Activated CD4-positive, alpha-beta T cell treated with anti-CD3 and anti-CD28 coated beads, Interleukin-2, amount 10 ng/mL, durations not matched to agents 7 days and 5 days (primary cell): ENCODE measurements at regions not wholly inside any gene's neighbourhood (a gene's known extent, or its start where the extent isn't known, plus 50 kb on each side); places are given as distances from the start of the nearest gene placed in this dataset.
A peak's percentile ranks its signal among the peaks of the same experiment; 100 is the strongest.

ENCODE experiments used
- CTCF ChIA-PET: fragments of 350-600 bp; sonication (Branson Sonifier 250); formaldehyde crosslinking; loops from one replicate; lab custom pipeline; 2021; ENCODE audit warnings: antibody characterized with exemption; lab: Charles Lee
- POLR2A ChIA-PET: fragments of 350-600 bp; sonication (Branson Sonifier 250); formaldehyde crosslinking; loops from one replicate; lab custom pipeline; 2021; ENCODE audit warnings: antibody characterized with exemption; lab: Charles Lee
- DNase-seq: peaks from one replicate; pipeline ENCODE4 v3.0.0-alpha.2; 2020
- H3K27ac Mint-ChIP-seq: one replicate; pipeline ENCODE4 v1.8.0; 2021; ENCODE audit warnings: mild to moderate bottlenecking, moderate library complexity, mixed read lengths
- H3K27me3 Mint-ChIP-seq: one replicate; pipeline ENCODE4 v1.8.0; 2021; ENCODE audit warnings: mixed read lengths
- H3K36me3 Mint-ChIP-seq: one replicate; pipeline ENCODE4 v1.8.0; 2021; ENCODE audit warnings: low read depth, mixed read lengths
- H3K4me1 Mint-ChIP-seq: one replicate; pipeline ENCODE4 v1.8.0; 2021; ENCODE audit warnings: mixed read lengths
- H3K4me3 Mint-ChIP-seq: one replicate; pipeline ENCODE4 v1.8.0; 2021; ENCODE audit warnings: mild to moderate bottlenecking, moderate library complexity, mixed read lengths
- H3K9me3 Mint-ChIP-seq: one replicate; pipeline ENCODE4 v1.8.0; 2021; ENCODE audit warnings: mixed read lengths

DNA sequence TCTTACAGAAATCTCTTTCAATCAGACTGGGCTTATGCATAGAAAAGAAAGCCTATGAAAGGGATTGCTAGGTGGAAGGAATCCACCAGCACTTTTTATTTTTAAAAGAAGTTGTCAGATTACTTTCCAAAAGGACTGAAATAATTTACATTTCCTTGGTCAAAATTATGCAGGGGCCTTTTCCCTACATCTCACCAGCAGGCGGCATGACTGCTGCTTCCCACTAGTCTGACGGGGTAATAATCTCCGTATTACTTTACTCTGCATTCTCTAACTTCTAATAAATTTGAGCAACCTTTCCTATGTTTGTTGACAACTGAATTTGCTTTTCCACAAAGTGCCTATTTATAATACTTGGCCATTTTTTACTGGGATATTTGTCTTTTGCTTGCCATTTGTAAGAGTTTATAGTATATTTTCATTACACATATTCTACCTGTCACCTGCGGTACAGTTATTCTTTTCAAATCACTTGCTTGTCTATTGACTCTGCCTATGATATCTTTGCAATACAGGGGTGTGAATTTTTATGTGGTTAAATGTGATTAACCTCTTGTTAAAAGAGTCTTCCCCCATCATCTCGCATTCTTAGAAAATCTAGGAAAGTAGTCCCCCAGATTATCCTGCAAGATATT, 51.9 kb upstream of the USP47 start:
- H3K36me3 Mint-ChIP-seq, result no peaks in the 10 kb centered on the region
- peaks cover 12% of the 10 kb centered on the region for H3K27me3 Mint-ChIP-seq
- ChIA-PET CTCF (no interaction called here), POLR2A (no interaction called here)
- H3K27ac Mint-ChIP-seq, result no peak overlapping the region
- no peaks in the 10 kb centered on the region for H3K9me3 Mint-ChIP-seq
- DNase-seq, result no peak
- peaks cover 4% of the 10 kb centered on the region for H3K4me1 Mint-ChIP-seq
- no peak overlapping the region for H3K4me3 Mint-ChIP-seq

DNA sequence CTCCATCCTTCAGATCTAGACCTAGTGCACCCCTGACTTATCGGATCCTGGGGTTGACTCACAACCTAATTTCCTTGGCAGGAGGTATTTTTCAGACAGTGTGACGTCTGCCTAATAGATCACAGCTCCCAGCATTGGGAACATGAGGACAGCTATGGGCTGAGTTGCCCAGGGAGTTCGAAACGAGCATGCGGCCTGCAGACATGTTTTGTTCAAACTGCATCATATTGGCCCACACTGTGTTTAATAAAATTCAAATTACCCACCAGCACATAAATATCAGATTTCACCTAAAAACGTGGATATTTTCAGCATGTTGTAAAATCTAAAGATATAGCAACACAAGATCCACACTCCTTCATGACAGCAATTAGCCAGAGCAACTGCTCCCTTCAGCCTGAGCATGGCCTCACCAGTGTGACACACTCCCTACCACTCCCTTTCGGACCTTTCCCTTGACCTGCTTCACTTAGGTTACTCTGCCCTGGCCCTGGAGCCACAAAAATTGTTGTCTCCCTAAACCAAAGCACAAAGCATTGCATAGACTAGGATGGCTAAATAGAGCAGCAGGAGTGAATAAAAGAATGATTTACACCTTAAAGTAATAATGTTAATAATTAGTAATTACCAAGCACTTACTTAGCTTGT, 53.6 kb upstream of the USP47 start:
- H3K4me3 Mint-ChIP-seq, result no peak overlapping the region
- peaks cover 4% of the 10 kb centered on the region for H3K27me3 Mint-ChIP-seq
- H3K27ac Mint-ChIP-seq, result no peak overlapping the region
- ChIA-PET POLR2A (no interaction called here), CTCF (interaction anchor here (0.9 to 3.4 kb wide), 8 partner anchors 13 to 762 kb away, joined by 3 to 9 read pairs (median 4); no protein-coding TSS in a partner anchor)
- H3K4me1 Mint-ChIP-seq, result peaks cover 4% of the 10 kb centered on the region
- no peaks in the 10 kb centered on the region for H3K36me3 Mint-ChIP-seq
- no peak for DNase-seq
- H3K9me3 Mint-ChIP-seq, result no peaks in the 10 kb centered on the region

DNA sequence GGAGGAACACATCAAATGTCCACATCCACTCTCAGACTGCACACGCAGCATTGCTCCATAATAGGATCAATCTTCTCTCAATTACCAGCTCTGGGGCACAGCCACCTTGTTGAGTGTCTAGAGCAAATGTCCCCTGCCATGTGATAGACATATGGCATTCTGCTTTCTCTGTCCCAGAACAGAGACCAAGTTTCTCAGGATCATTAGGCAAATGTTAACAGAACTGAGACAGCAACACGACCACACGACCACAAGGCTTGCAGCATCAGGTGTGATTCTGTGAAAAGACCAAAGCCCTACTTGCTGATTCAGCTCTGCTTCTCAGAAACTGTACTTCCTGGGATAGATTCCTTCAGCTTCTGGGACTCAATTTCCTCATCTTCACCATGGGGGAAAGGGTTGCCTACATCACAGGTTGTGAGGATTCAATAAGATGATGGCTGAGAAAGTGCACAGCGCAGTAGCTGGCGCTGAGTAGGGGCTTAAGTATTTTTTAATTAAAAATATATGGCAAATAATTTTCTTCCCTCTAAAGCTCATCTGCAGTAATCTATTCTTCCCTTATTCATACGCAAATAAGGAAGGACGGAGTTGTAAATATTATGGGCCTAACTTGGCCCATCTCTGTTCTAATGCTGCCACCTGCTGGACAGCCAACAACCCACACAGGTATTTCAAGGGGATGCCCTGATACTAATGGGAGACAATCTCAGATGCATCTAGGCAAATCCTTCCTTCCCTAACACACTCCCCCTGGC, 54.3 kb upstream of the USP47 start:
- no peaks in the 10 kb centered on the region for H3K9me3 Mint-ChIP-seq
- peak; percentile 80 for DNase-seq
- H3K27me3 Mint-ChIP-seq, result peaks cover 1% of the 10 kb centered on the region
- H3K4me1 Mint-ChIP-seq, result peaks cover 4% of the 10 kb centered on the region
- POLR2A ChIA-PET, result interaction anchor here (0.6 kb wide), 1 partner anchor 353 kb away, joined by 3 read pairs; no protein-coding TSS in a partner anchor
- CTCF ChIA-PET, result interaction anchor here (0.9 to 3.4 kb wide), 9 partner anchors 12 to 856 kb away, joined by 3 to 9 read pairs (median 4); no protein-coding TSS in a partner anchor
- H3K36me3 Mint-ChIP-seq, result no peaks in the 10 kb centered on the region
- H3K27ac Mint-ChIP-seq, result no peak overlapping the region
- H3K4me3 Mint-ChIP-seq, result no peak overlapping the region

DNA sequence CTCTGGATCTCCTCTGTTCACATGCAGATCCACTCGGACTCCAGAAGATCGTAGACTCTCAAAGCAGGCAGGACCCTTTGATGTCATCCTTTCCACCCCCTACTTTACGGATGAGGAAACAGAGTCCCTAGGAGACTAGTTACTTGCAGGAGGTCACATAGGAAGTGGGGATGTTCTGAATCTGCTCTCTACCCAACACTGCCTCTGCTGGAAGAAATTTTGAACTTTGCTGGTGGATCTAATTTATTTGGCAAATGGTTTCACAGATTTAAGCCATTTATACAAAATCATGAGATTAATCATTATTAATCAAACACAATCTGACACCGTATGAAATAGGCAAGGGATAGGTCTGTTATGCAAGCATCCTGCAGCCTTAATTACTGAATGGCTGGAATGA, 55.0 kb upstream of the USP47 start:
- CTCF ChIA-PET, result interaction anchor here (0.9 to 3.4 kb wide), 8 partner anchors 12 to 855 kb away, joined by 4 to 9 read pairs (median 4); no protein-coding TSS in a partner anchor
- POLR2A ChIA-PET, result no interaction called here

DNA sequence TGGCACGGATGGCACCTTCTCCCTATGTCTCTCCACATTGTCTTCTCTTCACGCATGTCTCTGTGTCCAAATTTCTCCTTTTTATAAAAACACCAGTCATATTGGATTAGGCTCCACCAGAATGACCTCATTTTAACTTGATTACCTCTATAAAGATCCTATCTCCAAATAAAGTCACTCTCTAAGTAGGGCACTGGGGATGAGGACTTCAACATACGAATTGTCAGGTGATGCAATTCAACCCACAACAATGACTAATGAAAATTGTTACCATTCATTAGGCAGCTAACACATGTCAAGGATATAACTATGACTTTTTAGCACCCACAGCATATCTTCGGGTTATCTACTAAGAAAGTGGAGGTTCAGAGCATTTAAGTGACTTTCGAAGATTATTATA, 55.5 kb upstream of the USP47 start:
- no peaks in the 10 kb centered on the region for H3K36me3 Mint-ChIP-seq
- H3K27me3 Mint-ChIP-seq, result peaks cover 3% of the 10 kb centered on the region
- no peak for DNase-seq
- H3K27ac Mint-ChIP-seq, result no peak overlapping the region
- peaks cover 4% of the 10 kb centered on the region for H3K4me1 Mint-ChIP-seq
- ChIA-PET POLR2A (no interaction called here), CTCF (interaction anchor here (3.4 kb wide), 1 partner anchor 758 kb away, joined by 9 read pairs; no protein-coding TSS in a partner anchor)
- no peaks in the 10 kb centered on the region for H3K9me3 Mint-ChIP-seq
- H3K4me3 Mint-ChIP-seq, result no peak overlapping the region

More for the DNA sequence above, 55.0 kb upstream of the USP47 start:
- Mint-ChIP-seq H3K27me3 (peaks cover 2% of the 10 kb centered on the region), H3K4me1 (peaks cover 4% of the 10 kb centered on the region), H3K9me3 (no peaks in the 10 kb centered on the region), H3K27ac (no peak overlapping the region), H3K4me3 (no peak overlapping the region), H3K36me3 (no peaks in the 10 kb centered on the region)
- DNase-seq, result no peak

DNA sequence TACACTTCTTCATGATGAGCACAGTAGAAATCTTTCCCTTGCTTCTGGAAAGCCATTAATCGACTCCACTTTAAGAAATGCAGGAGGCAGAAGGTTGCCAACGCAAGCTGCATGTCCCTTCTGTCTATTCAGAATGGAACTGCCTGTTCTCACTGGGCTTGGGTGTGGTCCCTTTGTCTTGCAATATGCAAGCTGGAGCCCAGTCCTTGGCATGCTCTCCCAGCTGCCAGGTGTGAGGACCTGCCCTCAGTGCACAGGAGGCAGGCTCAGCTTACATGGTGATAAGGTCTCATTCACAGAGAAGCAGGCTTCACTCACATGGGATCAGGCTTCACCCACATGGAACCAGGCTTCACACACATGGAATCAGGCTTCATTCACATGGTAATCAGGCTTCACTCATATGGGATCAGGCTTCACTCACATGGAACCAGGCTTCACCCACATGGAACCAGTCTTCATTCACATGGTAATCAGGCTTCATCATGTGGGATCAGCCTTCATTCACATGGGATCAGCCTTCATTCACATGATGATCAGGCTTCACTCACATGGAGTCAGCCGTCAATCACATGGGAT, 59.2 kb upstream of the USP47 start:
- Mint-ChIP-seq H3K36me3 (no peaks in the 10 kb centered on the region), H3K4me1 (peaks cover 2% of the 10 kb centered on the region), H3K27ac (no peak overlapping the region), H3K9me3 (no peaks in the 10 kb centered on the region), H3K4me3 (no peak overlapping the region), H3K27me3 (peaks cover 11% of the 10 kb centered on the region)
- DNase-seq, result no peak
- ChIA-PET CTCF (no interaction called here), POLR2A (no interaction called here)

DNA sequence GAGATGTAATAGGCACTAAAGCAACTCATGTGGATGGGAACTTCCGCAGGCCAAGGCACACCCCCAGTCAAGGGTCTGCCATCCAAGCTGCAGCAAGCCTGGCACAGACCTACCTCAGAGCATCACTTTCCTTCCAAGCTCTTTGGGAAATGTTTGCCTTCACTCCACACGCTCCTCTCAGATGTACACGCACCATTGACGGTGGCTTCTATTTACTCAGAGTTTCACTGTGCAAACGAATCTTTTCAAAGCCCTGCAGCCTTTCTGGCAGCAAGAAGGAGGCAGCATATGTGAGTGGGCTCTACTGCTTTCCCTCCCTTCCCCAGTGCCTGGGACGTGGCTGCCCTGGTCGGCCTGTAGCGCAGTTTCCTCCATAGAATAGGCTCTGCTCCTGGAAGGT, 60.9 kb upstream of the USP47 start:
- DNase-seq, result no peak
- Mint-ChIP-seq H3K36me3 (no peaks in the 10 kb centered on the region), H3K27ac (no peak overlapping the region), H3K4me1 (no peaks in the 10 kb centered on the region), H3K9me3 (no peaks in the 10 kb centered on the region), H3K4me3 (no peak overlapping the region), H3K27me3 (peaks cover 11% of the 10 kb centered on the region)
- POLR2A ChIA-PET, result no interaction called here
- CTCF ChIA-PET, result no interaction called here

DNA sequence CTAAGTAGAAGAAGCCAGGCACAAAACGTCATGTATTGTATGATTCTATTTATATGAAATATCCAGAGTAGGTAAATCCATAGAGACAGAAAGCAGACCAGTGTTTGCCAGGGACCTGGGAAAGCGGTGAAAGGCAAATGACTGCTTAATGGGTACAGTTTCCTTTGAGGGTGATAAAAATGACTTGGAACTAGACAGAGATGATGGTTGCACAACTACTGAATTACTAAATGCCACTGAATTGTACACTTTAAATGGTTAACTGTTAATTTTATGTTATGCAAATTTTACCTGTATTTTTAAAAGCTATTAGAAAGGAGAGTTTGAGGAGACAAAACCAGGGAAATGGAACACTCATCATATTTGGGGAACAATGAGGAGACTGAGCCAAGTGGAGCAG, 61.8 kb upstream of the USP47 start:
- peaks cover 18% of the 10 kb centered on the region for H3K27me3 Mint-ChIP-seq
- CTCF ChIA-PET, result no interaction called here
- no peaks in the 10 kb centered on the region for H3K9me3 Mint-ChIP-seq
- no peak overlapping the region for H3K27ac Mint-ChIP-seq
- H3K4me1 Mint-ChIP-seq, result no peaks in the 10 kb centered on the region
- no peak for DNase-seq
- H3K36me3 Mint-ChIP-seq, result no peaks in the 10 kb centered on the region
- no peak overlapping the region for H3K4me3 Mint-ChIP-seq
- POLR2A ChIA-PET, result no interaction called here

DNA sequence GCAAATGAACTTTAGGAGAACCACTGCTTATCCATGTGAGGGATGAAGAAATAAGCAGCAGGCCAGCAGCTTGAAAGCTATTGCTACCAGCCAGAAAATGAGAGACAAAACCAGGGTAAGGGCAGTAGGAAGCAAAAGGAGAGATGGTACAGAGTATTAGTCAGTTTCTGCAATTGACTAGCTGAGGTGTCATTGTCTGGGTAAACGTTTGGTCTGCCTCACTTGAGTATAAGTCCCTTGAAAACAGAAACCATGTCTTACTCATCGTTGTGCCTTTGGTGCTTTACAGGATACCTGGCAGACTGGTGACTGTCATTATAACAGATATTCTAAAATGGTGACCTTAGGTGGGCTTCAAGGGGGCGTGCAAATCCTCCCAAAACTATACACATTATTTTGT, 63.9 kb upstream of the USP47 start:
- Mint-ChIP-seq H3K4me3 (no peak overlapping the region), H3K9me3 (no peaks in the 10 kb centered on the region), H3K27me3 (peaks cover 23% of the 10 kb centered on the region), H3K36me3 (no peaks in the 10 kb centered on the region), H3K4me1 (no peaks in the 10 kb centered on the region), H3K27ac (no peak overlapping the region)
- ChIA-PET POLR2A (no interaction called here), CTCF (interaction anchor here (1.2 kb wide), 1 partner anchor 750 kb away, joined by 3 read pairs; no protein-coding TSS in a partner anchor)
- no peak for DNase-seq

DNA sequence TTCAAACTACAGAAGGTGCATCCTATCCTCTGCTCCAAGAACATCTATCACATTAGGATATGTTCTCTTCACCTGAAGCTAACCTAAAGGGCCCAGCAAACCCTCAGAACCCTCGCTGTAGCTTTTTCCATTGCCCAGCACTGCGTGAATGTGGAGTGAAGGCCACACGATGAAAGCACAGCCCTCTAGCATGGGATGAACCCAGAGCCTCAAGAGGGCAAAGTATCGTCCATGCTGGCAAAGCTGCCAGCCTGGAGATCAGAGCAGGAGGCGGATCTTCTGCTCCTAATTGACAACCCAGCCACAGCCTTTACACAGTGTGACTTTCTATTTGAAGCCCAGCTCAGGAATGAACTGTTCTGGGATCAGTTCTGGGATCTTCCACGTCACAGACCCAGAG, 65.1 kb upstream of the USP47 start:
- H3K36me3 Mint-ChIP-seq, result no peaks in the 10 kb centered on the region
- no peak overlapping the region for H3K4me3 Mint-ChIP-seq
- no peak for DNase-seq
- H3K27me3 Mint-ChIP-seq, result peaks cover 23% of the 10 kb centered on the region
- no peaks in the 10 kb centered on the region for H3K9me3 Mint-ChIP-seq
- H3K4me1 Mint-ChIP-seq, result no peaks in the 10 kb centered on the region
- ChIA-PET POLR2A (no interaction called here), CTCF (interaction anchor here (0.9 to 1.3 kb wide), 2 partner anchors 9 to 735 kb away, joined by 3 to 4 read pairs; no protein-coding TSS in a partner anchor)
- no peak overlapping the region for H3K27ac Mint-ChIP-seq

DNA sequence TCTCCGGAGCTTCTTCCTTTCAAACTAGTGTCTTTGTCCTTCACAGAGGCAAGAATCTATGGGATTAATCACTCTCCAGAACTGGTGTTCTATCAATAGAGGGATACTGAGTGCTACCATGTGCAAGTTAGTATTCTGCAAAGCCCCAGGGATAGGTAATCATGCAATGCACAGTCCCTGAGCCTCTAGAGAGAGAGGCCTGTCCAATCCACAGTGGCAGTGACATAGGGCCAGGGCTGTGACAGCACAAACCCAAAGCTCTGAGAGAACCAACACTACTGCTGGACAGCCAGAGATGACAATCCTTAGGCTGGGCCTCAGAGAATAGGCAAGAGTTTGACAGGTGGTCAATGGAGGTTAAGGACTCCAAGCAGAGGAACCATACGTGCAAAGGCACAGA, 66.8 kb upstream of the USP47 start:
- H3K4me1 Mint-ChIP-seq, result no peaks in the 10 kb centered on the region
- H3K27me3 Mint-ChIP-seq, result peaks cover 29% of the 10 kb centered on the region
- ChIA-PET POLR2A (no interaction called here), CTCF (interaction anchor here (0.5 to 1.3 kb wide), 3 partner anchors 7 to 167 kb away, joined by 3 to 4 read pairs (median 4); no protein-coding TSS in a partner anchor)
- no peaks in the 10 kb centered on the region for H3K9me3 Mint-ChIP-seq
- no peak overlapping the region for H3K4me3 Mint-ChIP-seq
- no peak for DNase-seq
- no peaks in the 10 kb centered on the region for H3K36me3 Mint-ChIP-seq
- no peak overlapping the region for H3K27ac Mint-ChIP-seq

DNA sequence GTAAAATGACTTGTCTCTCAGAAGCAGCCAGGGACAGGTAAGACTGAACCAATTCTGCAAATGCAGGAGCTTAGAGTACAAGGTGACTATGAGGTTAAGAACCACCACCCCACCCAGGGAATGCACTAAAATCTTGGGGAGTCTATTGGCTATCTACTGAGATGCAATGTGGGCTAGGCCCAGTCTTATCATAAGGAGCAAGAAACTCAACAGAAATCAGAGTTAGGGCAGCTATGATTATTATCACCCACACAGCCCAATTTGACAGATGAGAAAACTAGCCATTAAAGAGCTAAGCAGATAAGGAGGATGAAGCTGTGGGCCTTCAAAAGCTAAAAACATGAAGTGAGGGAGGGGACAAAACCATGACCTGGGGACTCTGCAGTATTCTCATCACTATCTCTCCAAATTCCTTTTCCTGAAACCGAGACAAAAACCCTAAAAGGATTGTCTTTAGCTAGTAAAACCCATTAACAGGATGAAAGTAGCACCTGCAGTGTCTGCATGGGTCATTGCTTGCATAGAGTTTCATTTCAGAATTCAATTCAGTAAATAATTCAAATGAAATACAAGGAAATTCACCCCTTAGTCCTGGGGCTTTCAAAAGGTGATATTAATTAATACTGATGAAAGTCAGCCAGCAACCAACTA, 68.8 kb upstream of the USP47 start:
- no peaks in the 10 kb centered on the region for H3K9me3 Mint-ChIP-seq
- CTCF ChIA-PET, result no interaction called here

More for the DNA sequence above, 68.8 kb upstream of the USP47 start:
- no peak overlapping the region for H3K27ac Mint-ChIP-seq
- peaks cover 24% of the 10 kb centered on the region for H3K27me3 Mint-ChIP-seq
- no peaks in the 10 kb centered on the region for H3K4me1 Mint-ChIP-seq
- POLR2A ChIA-PET, result no interaction called here
- no peak overlapping the region for H3K4me3 Mint-ChIP-seq
- DNase-seq, result no peak
- no peaks in the 10 kb centered on the region for H3K36me3 Mint-ChIP-seq
